ENCODE measurements at regions not wholly inside any gene's neighbourhood (a gene's known extent, or its start where the extent isn't known, plus 50 kb on each side); places are given as distances from the start of the nearest gene placed in this dataset.

- no peaks in the 10 kb centered on the region for H3K36me3 ChIP-seq (ENCODE audit: insufficient read depth, low read length)
- no peak overlapping the region for H2AFZ ChIP-seq (ENCODE audit: low read length)
- no peaks in the 10 kb centered on the region for H3K27me3 ChIP-seq (ENCODE audit: insufficient read depth, low read length, poor library complexity, severe bottlenecking)
- no peaks in the 10 kb centered on the region for H4K20me1 ChIP-seq (ENCODE audit: insufficient read depth, low read length, poor library complexity, severe bottlenecking)
- H3K9me3 ChIP-seq (ENCODE audit: insufficient read depth, low read depth, low read length): no peaks in the 10 kb centered on the region
- no peak for TF ChIP-seq EZH2phosphoT487 (IDR thresholded peaks at IDR 0.05; ENCODE audit: borderline replicate concordance)
- TF ChIP-seq CTCF (conservative IDR thresholded peaks at IDR 0.05; ENCODE audit: low read length): no peak
- H3K79me2 ChIP-seq (ENCODE audit: insufficient read depth, low read length): no peaks in the 10 kb centered on the region
- no peak overlapping the region for H3K4me3 ChIP-seq (ENCODE audit: low read length, poor library complexity, severe bottlenecking)
- H3K4me1 ChIP-seq (ENCODE audit: insufficient read depth, low read length, poor library complexity, severe bottlenecking): no peaks in the 10 kb centered on the region
- no peaks in the 10 kb centered on the region for H3F3A ChIP-seq (ENCODE audit: low read depth)
- H3K9me2 ChIP-seq (replicated peaks; ENCODE audit: low read depth, low read length): no peaks in the 10 kb centered on the region
- H3K9ac ChIP-seq (ENCODE audit: low read depth, low read length, poor library complexity, severe bottlenecking): no peak overlapping the region
- H3K4me2 ChIP-seq (ENCODE audit: low read depth, low read length, poor library complexity, severe bottlenecking): no peak overlapping the region
These were observed 144.4 kb upstream of the NR4A3 start for GRCh38 chr9:99677281-99677680.

DNA sequence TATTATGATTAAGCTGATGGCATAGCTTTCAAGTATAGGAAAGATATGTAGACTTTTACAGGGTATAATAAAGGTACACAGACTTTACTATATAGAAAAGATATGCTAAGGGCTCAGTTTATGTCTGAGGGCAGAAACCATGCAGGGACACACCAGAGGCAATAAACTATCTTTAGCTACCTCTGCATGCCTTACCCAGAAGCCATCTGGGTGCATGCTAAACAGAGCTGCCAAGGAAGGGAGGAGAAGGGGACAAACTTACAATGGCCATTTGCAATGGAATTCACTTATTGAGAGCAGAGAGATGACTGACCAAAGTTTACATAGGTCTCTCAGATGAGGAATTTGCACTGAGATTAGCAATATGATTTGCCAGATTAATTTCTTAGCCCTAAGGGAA lies 143.1 kb upstream of the NR4A3 start:
- TF ChIP-seq EZH2phosphoT487 (IDR thresholded peaks at IDR 0.05; ENCODE audit: borderline replicate concordance): no peak
- TF ChIP-seq CTCF (conservative IDR thresholded peaks at IDR 0.05; ENCODE audit: low read length): no peak
- Histone ChIP-seq H4K20me1 (ENCODE audit: insufficient read depth, low read length, poor library complexity, severe bottlenecking) (no peaks in the 10 kb centered on the region), H3K9me2 (replicated peaks; ENCODE audit: low read depth, low read length) (no peaks in the 10 kb centered on the region), H2AFZ (ENCODE audit: low read length) (no peak overlapping the region), H3K4me2 (ENCODE audit: low read depth, low read length, poor library complexity, severe bottlenecking) (no peak overlapping the region), H3K4me3 (ENCODE audit: low read length, poor library complexity, severe bottlenecking) (no peak overlapping the region), H3K36me3 (ENCODE audit: insufficient read depth, low read length) (no peaks in the 10 kb centered on the region), H3K4me1 (ENCODE audit: insufficient read depth, low read length, poor library complexity, severe bottlenecking) (no peaks in the 10 kb centered on the region), H3K79me2 (ENCODE audit: insufficient read depth, low read length) (no peaks in the 10 kb centered on the region), H3K9me3 (ENCODE audit: insufficient read depth, low read depth, low read length) (no peaks in the 10 kb centered on the region), H3F3A (ENCODE audit: low read depth) (no peaks in the 10 kb centered on the region), H3K27me3 (ENCODE audit: insufficient read depth, low read length, poor library complexity, severe bottlenecking) (no peaks in the 10 kb centered on the region), H3K9ac (ENCODE audit: low read depth, low read length, poor library complexity, severe bottlenecking) (no peak overlapping the region)

DNA sequence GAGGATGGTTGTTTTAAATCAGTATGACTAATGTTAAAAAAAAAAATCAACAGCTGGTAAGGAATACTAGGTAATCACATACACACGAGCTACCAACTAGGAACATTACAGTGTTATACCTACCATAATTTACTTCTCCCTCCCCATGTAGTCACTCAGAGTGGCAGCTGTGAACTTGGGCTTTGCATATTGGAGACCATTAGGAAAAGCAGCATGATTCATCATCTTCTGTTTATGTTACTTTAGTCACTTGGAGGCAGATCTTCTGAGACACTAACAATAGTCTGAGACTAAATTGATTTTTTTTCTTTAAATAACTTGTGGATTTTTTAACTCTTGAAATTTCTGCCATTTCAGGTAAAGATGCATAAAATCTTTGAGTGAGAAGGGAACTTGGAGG lies 141.5 kb upstream of the NR4A3 start:
- Histone ChIP-seq H3K4me2 (ENCODE audit: low read depth, low read length, poor library complexity, severe bottlenecking) (no peak overlapping the region), H3K9me2 (replicated peaks; ENCODE audit: low read depth, low read length) (no peaks in the 10 kb centered on the region), H3K27me3 (ENCODE audit: insufficient read depth, low read length, poor library complexity, severe bottlenecking) (no peaks in the 10 kb centered on the region), H3K9ac (ENCODE audit: low read depth, low read length, poor library complexity, severe bottlenecking) (no peak overlapping the region), H3K79me2 (ENCODE audit: insufficient read depth, low read length) (no peaks in the 10 kb centered on the region), H3K4me3 (ENCODE audit: low read length, poor library complexity, severe bottlenecking) (no peak overlapping the region), H3K9me3 (ENCODE audit: insufficient read depth, low read depth, low read length) (no peaks in the 10 kb centered on the region), H3F3A (ENCODE audit: low read depth) (no peaks in the 10 kb centered on the region), H3K4me1 (ENCODE audit: insufficient read depth, low read length, poor library complexity, severe bottlenecking) (no peaks in the 10 kb centered on the region), H3K36me3 (ENCODE audit: insufficient read depth, low read length) (no peaks in the 10 kb centered on the region), H2AFZ (ENCODE audit: low read length) (no peak overlapping the region), H4K20me1 (ENCODE audit: insufficient read depth, low read length, poor library complexity, severe bottlenecking) (no peaks in the 10 kb centered on the region)
- TF ChIP-seq CTCF (conservative IDR thresholded peaks at IDR 0.05; ENCODE audit: low read length) (no peak), EZH2phosphoT487 (IDR thresholded peaks at IDR 0.05; ENCODE audit: borderline replicate concordance) (no peak)
